ENCODE measurements at regions not wholly inside any gene's neighbourhood (a gene's known extent, or its start where the extent isn't known, plus 50 kb on each side); places are given as distances from the start of the nearest gene placed in this dataset.

DNA sequence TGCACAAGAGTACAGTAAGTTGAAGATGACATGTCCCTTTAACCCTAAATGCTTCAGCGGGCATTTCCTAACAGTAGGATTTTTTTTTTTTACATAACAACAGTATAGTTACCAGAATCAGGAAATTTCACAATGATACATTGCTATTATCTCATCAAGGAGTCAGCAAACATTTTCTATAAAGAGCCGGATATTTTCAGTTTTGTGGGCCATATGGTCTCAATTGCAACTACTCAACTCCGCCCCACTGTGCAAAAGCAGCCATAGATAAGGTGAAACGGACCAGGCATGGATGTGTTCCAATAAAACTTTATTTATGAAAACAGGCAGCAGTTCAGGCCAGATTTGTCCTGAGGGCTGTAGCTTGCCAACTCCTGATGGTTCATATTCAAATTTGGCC is 130.6 kb downstream of the SMAD6 start:
- DNase-seq, result no peak

DNA sequence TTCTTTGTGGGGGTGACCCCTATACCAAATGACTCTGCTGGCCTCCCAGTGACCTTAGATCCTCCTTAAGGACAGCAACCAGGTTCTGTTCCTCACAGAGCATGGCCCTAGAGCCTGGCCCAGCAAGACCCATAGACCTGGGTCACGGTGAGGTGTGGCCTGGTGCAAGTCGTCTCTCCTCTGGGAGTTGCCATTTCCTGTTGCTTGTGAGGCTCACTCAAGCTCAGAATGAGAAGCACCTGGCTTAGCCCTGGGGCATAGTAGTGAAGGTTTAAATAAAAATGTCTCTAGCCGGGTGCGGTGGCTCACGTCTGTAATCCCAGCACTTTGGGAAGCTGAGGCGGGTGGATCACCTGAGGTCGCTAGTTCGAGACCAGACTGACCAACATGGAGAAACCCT is 131.3 kb downstream of the SMAD6 start:
- DNase-seq, result no peak

DNA sequence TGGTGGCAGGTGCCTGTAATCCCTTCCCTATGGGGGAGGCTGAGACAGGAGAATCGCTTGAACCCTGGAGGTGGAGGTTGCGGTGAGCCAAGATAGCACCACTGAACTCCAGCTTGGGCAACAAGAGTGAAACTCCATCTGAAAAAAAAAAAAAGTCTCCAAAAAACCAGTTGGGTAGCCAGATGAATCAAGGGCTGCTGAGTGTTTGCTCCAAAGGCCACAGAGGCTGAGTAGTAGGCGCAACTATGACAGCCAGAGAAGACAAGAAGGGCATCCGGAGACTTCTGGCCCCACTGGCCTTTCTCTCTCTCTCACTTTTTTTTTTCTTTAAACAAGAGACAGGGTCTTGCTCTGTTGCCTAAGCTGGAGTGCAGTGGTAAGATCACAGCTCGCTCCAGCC is 131.8 kb downstream of the SMAD6 start:
- no peak for DNase-seq

- no peak for DNase-seq
Measured at GRCh38 chr15:66834881-66835878, 133.1 kb downstream of the SMAD6 start.

GRCh38 chr15:66836231-66837030 is 134.4 kb downstream of the SMAD6 start:
- no peak for DNase-seq

DNA sequence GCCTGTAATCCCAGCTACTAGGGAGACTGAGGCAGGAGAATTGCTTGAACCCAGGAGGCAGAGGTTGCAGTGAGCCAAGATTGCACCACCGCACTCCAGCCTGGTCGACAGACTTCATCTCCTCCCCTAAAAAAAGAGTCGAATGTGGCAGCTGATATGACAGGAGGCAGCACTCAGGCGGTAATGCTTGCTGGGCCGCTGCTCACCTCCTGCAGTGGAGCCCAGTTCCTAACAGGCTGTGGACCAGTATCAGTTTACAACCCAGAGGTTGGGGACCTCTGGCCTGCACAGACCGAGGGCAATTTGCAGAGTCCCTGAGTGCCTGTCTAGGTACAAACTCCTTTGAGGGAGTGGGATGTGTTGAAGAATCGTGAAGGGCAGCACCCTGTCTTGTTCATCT is 136.2 kb downstream of the SMAD6 start:
- no peak for DNase-seq

GRCh38 chr15:66838671-66839239 is 136.7 kb downstream of the SMAD6 start:
- DNase-seq, result peak; percentile 12

GRCh38 chr15:66839506-66840112 is 137.6 kb downstream of the SMAD6 start:
- no peak for DNase-seq

DNA sequence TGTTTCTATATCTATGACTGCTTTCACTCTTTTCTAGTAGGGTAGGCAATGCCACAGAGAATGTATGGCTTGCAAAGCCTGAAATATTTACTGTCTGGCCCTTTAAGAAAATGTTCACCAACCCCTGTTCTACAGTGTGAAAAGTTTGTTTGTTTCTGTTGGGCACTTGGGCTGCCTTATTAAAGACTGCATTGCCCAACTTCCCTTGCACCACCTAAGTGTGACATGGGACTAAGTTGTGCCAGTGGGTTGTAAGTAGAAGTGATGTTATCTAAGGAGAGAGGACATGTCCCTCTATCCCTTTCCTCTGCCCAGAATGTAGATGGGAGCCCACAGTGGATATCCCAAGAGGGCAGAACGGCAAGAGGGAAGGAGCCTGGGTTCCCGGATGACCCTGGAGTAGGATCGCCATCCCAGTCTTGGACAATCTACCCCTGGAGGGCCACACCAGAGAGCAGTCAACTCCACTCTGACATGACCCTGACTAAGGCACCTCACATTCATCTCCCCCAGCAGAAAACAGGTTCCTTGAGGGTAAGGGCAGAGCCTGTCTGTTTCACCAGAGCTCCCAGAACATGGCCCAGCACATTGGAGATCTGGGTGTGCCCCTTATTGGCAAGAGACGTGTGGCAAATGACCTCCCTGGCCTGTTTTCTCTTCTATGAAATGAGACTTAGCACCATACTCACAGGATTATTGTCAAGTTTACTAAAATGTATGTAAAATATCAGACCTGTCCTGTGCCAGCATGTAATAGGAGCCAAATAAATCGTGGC is 138.8 kb downstream of the SMAD6 start:
- no peak for DNase-seq

DNA sequence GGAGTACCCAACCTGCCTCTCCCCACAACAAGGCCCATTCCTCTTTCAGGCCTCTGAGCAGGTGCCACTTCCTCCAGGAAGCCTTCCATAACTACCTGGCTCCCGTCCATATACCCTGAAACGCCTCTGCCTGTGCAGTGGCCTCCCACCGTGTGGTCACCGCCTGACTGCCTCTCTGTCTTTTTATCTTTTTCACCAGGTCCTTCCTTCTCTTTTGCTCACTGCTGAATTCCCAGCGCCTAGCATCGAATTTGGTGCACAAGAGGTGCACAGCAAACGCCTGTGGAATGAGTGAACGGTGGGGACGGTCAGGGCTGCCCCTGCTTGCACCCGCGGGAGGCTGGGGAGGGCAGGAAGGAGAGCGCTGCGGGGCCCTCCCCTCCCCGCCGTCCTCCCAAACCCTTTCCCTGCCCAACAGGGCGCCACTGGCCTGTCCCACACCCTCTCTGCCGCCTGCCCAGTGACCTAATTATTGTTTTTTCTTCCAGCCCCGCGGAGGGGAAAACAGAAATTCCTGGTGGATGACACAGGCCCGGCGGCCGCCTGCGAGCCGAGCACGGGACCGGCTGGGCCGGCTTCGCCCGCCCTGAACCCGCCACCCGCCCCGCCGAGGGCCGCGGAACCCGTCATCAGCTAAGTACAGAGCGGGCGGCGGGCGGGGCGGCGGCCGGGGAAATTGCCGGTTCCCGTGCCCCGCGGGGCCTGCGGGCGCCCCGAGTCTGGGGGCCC is 140.1 kb downstream of the SMAD6 start:
- no peak for DNase-seq

- DNase-seq, result peak; percentile 17
Measured at GRCh38 chr15:66842710-66843441, 140.8 kb downstream of the SMAD6 start.

DNA sequence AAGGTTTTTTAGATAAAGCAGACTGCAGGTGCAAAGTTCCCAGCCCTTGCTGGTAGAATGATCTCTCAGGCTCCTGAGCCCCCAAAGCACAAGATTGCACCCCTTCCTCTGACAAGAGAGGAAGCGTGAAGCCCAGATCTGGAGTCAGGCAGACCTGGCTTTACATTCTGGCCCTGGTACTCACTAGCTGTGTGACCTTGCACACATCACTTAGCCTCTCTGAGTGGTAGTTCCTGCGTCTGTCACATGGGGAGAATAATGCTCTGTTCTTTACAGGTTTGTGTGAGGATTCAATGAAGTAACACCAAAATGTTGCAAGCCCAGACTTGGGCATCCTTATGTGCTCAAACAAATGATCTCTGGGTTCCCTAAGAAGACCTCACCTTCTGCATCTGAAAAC is 141.5 kb downstream of the SMAD6 start:
- DNase-seq, result no peak

DNA sequence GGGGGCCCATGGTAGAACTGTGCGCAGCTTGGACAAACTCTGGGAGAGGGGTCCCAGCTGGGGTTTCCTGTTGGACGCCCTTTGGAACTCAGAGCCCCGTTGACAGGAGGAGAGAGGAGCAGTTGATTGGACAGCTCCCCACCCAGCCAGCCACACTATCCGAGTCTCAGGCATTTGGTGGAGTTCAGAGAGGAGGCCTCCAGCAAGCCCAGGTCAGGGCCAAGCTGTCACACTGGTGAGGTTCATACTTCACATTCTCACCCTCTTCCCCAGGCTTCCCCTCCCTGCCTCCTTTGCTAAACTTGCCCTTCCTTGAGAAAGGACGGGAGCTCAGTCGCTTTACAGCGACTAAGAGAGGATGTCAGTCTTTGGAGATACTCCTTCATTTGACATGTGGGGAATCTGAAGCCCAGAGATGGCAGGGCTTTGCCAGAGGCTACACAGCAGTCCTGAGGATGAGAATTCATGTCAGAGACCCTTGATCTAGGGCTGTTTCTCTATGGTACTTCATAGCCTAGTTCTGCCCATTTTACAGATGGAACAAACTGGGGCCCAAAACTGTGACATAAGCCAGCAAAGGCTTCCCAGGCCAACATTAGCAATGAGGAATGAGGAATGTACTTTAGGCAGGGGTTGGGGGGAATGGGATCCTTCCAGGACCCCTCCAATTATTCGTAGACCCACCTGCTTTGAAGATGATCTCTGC is 142.2 kb downstream of the SMAD6 start:
- no peak for DNase-seq

DNA sequence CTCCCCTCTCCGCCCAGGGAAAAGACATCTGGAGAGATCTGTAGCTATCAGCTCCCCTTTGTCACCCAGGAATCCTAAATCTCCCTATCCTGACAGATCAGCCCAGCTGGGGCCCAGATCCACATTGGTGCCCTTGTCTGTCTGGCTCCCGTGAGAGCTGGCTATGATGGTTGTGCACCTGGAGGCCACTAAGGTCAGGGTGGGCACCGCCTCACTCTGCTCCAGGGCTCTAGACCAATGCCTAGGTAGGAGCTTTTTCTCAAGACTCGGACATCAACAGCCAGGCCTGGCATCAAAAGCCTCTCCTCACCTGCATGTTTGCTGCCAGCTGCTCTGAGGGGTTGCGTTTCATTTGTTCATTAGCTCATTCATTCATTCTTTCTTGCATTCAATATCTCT is 142.7 kb downstream of the SMAD6 start:
- DNase-seq, result no peak

DNA sequence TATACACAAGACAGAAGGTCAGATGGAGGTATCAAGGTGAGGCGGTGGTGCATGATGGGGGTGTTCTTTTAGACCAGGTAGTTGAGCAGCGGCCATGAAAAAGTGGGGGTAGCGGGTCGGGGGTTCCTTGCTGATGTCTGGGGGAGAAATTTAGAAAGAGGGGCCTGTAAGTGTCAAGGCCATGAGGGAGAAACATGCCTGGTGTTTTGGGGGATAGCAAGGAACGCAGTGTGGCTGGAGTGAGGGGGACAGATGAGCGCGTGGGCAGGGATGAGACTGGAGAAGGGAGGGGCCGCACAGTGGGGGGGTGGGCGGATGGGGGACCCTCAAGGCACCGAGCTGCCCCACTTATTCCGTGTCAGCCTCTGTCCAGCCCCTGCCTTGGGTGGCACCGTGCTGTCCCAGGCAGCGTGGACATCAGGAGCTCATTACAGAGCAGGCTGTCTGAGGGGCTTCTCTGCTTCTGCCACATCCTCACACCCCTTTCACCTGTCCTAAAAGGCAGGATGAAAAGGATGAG is 143.3 kb downstream of the SMAD6 start:
- no peak for DNase-seq

DNA sequence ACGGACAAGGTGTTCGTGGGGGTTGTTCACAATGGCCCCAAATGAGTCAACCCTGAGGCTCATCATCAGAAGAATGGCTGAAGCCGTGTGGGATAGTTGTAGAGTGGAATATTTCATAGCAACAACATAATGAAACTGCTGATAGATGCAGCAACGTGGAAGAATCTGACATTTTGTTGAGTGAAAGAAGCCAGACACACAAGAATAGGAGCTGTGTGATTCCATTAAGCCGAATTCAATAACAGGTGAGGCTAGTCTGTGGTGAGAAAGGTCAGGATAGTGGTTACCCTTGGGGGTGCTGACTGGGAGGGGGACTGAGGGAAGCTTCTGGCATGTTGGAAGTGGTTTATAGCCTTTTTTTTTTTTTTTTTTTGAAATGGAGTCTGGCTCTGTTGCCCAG is 144.0 kb downstream of the SMAD6 start:
- DNase-seq, result no peak

GRCh38 chr15:66846811-66847210 is 144.8 kb downstream of the SMAD6 start:
- no peak for DNase-seq

- DNase-seq, result no peak
Measured at GRCh38 chr15:66847565-66847991, 145.5 kb downstream of the SMAD6 start.

- no peak for DNase-seq
Measured at GRCh38 chr15:66848116-66848515, 146.1 kb downstream of the SMAD6 start.
